Transverse colon (tissue), 3 donors: ENCODE measurements at regions not wholly inside any gene's neighbourhood (a gene's known extent, or its start where the extent isn't known, plus 50 kb on each side); places are given as distances from the start of the nearest gene placed in this dataset.

Experiments
- CTCF ChIP-seq, 5 experiments: fragments of 200-600 bp in 3 of 5; fragments of 450-650 bp in 2 of 5; sonication (generic) in 3 of 5; IDR thresholded peaks; 1 replicate in 2 of 5; 2 replicates in 3 of 5; pipeline ENCODE4 v1.5.1; 2016 to 2017; ENCODE audit warnings: antibody characterized with exemption in 5 of 5, inconsistent platforms in 3 of 5, mild to moderate bottlenecking in 2 of 5, moderate library complexity in 1 of 5
- EP300 ChIP-seq: sonication (generic); formaldehyde crosslinking; IDR thresholded peaks from one replicate; pipeline ENCODE4 v1.6.1; 2017; ENCODE audit warnings: antibody characterized with exemption, low read depth
- POLR2A ChIP-seq: fragments of 450-650 bp; IDR thresholded peaks from one replicate; pipeline ENCODE4 v1.6.1; 2016; ENCODE audit warnings: antibody characterized with exemption, mild to moderate bottlenecking, moderate library complexity

GRCh38 chr2:151052850-151053660 is 208.6 kb downstream of the RBM43 start:
- TF ChIP-seq CTCF (IDR thresholded peaks at IDR 0.05) (no peak), EP300 (no peak), POLR2A (no peak)
